ENCODE measurements at regions not wholly inside any gene's neighbourhood (a gene's known extent, or its start where the extent isn't known, plus 50 kb on each side); places are given as distances from the start of the nearest gene placed in this dataset.

DNA sequence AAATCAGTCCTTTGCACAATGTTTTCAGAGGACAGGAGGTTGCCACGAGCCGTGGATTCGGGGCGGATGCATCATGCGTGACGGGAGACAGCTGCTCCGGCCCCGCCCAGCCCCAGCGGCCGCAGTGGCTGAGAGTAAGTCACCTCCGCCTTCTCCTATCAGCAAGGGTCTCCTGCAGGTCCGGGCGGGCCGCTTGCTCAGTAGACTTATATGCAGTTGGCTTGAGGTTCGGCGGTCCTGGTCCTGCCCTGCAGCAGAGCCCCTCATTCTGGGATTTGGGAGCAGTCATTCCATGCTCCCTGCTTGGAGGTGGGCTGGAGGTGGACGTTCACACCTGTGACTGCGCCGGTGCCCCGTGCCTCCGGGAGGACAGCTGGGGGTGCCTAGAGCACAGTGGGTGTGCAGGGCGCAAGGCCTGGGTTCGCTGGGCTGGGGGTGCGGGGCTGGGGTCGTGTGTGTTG, 86.3 kb upstream of the ADRA2C start:
- Histone ChIP-seq H3K4me3 (replicated peaks in 1 of 3; ENCODE audit: insufficient read depth in 1 of 3, low read depth in 1 of 3, low read length in 3 of 3) (no peak overlapping the region), H3K9me1 (replicated peaks; ENCODE audit: control insufficient read depth, extremely low read depth, insufficient read depth, low read length) (no peaks in the 10 kb centered on the region), H3K4me2 (ENCODE audit: insufficient read depth, low read length) (no peak overlapping the region), H3K9ac (replicated peaks; ENCODE audit: extremely low read depth, insufficient read depth, low read length) (no peak overlapping the region), H3K79me2 (ENCODE audit: control insufficient read depth, insufficient read depth, low read length) (no peaks in the 10 kb centered on the region), H3K27ac (ENCODE audit: insufficient read depth, low read depth, low read length) (no peak overlapping the region), H4K20me1 (replicated peaks; ENCODE audit: control insufficient read depth, extremely low read depth, insufficient read depth, low read length) (no peaks in the 10 kb centered on the region), H3K27me3 (ENCODE audit: control insufficient read depth in 2 of 2, insufficient read depth in 2 of 2, low read length in 2 of 2) (no peaks in the 10 kb centered on the region), H3K9me3 (replicated peaks; ENCODE audit: control insufficient read depth, insufficient read depth, low read length) (no peaks in the 10 kb centered on the region), H2AFZ (ENCODE audit: low read depth, low read length) (no peak overlapping the region), H3K36me3 (ENCODE audit: control insufficient read depth in 2 of 2, extremely low read depth in 1 of 2, insufficient read depth in 2 of 2, low read length in 2 of 2) (no peaks in the 10 kb centered on the region), H3K4me1 (ENCODE audit: control insufficient read depth, extremely low read depth, insufficient read depth, low read length) (no peaks in the 10 kb centered on the region)
- POLR2A ChIA-PET, result no interaction called here
- DNase-seq (ENCODE audit: low read depth, low spot score) (no peak), FAIRE-seq (no peak)
- CTCF ChIA-PET, result no interaction called here
- no TSS peak for BruUV-seq (replicated peaks)
- dilution Hi-C loops (cut with MboI; ENCODE audit: extremely low pct_ligation_motif_present, low sequenced_read_pairs) (no loop called here), intact Hi-C loops (cut with micrococcal nuclease) (no loop called here)
- TF ChIP-seq MYC (IDR thresholded peaks at IDR 0.05; ENCODE audit: low read depth, low read length), result no peak
- no peak for TF ChIP-seq POLR2AphosphoS5 (IDR thresholded peaks at IDR 0.05; ENCODE audit: insufficient read depth, low read depth, low read length)

DNA sequence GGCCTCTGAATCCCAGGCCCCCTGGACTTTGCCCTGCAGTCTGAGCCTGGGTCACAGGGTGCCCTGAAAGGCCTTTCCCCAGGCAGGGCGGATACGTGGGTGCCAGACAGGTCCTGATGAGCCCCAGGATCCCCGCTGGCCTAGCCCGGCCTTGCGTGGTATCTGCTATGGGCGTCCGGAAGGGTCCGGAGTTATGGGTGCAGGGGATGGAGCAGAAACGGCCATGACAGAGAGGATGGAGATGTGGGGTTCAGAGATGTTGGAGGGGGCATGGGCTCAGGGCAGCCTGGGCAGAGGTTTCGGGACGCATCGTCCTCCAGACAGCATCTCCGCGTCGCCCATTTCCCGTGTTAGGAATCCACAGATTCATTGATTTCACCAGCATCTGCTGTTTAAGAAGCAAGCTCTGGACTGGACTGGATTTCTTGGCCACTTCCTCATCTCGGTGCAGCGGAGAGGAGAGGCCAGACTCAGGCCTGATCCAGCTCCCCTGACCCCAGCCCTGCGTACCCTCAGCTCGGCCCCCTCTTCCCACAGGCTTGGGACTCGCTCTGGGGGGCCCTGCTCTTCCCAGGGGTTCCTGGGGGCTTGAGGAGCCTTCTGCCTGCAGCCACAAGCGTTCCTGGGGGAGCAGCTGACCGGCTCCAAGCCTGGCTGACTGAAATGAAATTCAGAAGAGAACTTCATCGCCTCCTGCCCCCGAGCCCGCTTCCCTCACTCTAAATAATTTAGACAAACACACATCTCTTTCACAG, 86.9 kb upstream of the ADRA2C start:
- H3K9me3 ChIP-seq (replicated peaks; ENCODE audit: control insufficient read depth, insufficient read depth, low read length), result no peaks in the 10 kb centered on the region
- no TSS peak for BruUV-seq (replicated peaks)
- no peak overlapping the region for H3K4me3 ChIP-seq (replicated peaks in 1 of 3; ENCODE audit: insufficient read depth in 1 of 3, low read depth in 1 of 3, low read length in 3 of 3)
- no peaks in the 10 kb centered on the region for H3K9me1 ChIP-seq (replicated peaks; ENCODE audit: control insufficient read depth, extremely low read depth, insufficient read depth, low read length)
- H3K4me2 ChIP-seq (ENCODE audit: insufficient read depth, low read length), result no peak overlapping the region
- dilution Hi-C loops (cut with MboI; ENCODE audit: extremely low pct_ligation_motif_present, low sequenced_read_pairs) (no loop called here), intact Hi-C loops (cut with micrococcal nuclease) (no loop called here)
- H3K9ac ChIP-seq (replicated peaks; ENCODE audit: extremely low read depth, insufficient read depth, low read length), result no peak overlapping the region
- no peaks in the 10 kb centered on the region for H3K36me3 ChIP-seq (ENCODE audit: control insufficient read depth in 2 of 2, extremely low read depth in 1 of 2, insufficient read depth in 2 of 2, low read length in 2 of 2)
- FAIRE-seq (no peak), DNase-seq (ENCODE audit: low read depth, low spot score) (no peak)
- H4K20me1 ChIP-seq (replicated peaks; ENCODE audit: control insufficient read depth, extremely low read depth, insufficient read depth, low read length), result no peaks in the 10 kb centered on the region
- POLR2A ChIA-PET, result no interaction called here
- no peaks in the 10 kb centered on the region for H3K27me3 ChIP-seq (ENCODE audit: control insufficient read depth in 2 of 2, insufficient read depth in 2 of 2, low read length in 2 of 2)
- H3K79me2 ChIP-seq (ENCODE audit: control insufficient read depth, insufficient read depth, low read length), result no peaks in the 10 kb centered on the region
- TF ChIP-seq EZH2 (IDR thresholded peaks at IDR 0.05; ENCODE audit: borderline replicate concordance, low read depth, low read length, severe bottlenecking), result no peak
- TF ChIP-seq, protein P1, sequence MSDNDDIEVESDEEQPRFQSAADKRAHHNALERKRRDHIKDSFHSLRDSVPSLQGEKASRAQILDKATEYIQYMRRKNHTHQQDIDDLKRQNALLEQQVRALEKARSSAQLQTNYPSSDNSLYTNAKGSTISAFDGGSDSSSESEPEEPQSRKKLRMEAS (IDR thresholded peaks at IDR 0.05; ENCODE audit: insufficient read depth, insufficient read length), result no peak
- TF ChIP-seq POLR2A (IDR thresholded peaks at IDR 0.05; ENCODE audit: low read depth, low read length), result no peak
- TF ChIP-seq POLR2AphosphoS5 (IDR thresholded peaks at IDR 0.05; ENCODE audit: insufficient read depth, low read depth, low read length), result no peak
- TF ChIP-seq MYC (IDR thresholded peaks at IDR 0.05; ENCODE audit: low read depth, low read length), result no peak
- no peak for TF ChIP-seq FOS (IDR thresholded peaks at IDR 0.05; ENCODE audit: borderline replicate concordance, insufficient read depth, low read length)
- TF ChIP-seq, protein P2, sequence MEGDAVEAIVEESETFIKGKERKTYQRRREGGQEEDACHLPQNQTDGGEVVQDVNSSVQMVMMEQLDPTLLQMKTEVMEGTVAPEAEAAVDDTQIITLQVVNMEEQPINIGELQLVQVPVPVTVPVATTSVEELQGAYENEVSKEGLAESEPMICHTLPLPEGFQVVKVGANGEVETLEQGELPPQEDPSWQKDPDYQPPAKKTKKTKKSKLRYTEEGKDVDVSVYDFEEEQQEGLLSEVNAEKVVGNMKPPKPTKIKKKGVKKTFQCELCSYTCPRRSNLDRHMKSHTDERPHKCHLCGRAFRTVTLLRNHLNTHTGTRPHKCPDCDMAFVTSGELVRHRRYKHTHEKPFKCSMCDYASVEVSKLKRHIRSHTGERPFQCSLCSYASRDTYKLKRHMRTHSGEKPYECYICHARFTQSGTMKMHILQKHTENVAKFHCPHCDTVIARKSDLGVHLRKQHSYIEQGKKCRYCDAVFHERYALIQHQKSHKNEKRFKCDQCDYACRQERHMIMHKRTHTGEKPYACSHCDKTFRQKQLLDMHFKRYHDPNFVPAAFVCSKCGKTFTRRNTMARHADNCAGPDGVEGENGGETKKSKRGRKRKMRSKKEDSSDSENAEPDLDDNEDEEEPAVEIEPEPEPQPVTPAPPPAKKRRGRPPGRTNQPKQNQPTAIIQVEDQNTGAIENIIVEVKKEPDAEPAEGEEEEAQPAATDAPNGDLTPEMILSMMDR (IDR thresholded peaks at IDR 0.05; ENCODE audit: extremely low read depth in 1 of 2, insufficient read depth in 1 of 2, low read depth in 1 of 2, low read length in 2 of 2), result no peak
- no peak for TF ChIP-seq JUN (IDR thresholded peaks at IDR 0.05; ENCODE audit: borderline replicate concordance, insufficient read depth, insufficient read length, low read depth)
- CTCF ChIA-PET, result no interaction called here
- no peak overlapping the region for H2AFZ ChIP-seq (ENCODE audit: low read depth, low read length)
- no peak overlapping the region for H3K27ac ChIP-seq (ENCODE audit: insufficient read depth, low read depth, low read length)
- H3K4me1 ChIP-seq (ENCODE audit: control insufficient read depth, extremely low read depth, insufficient read depth, low read length), result no peaks in the 10 kb centered on the region

Data from endothelial cell of umbilical vein (primary cell).